ENCODE measurements at regions not wholly inside any gene's neighbourhood (a gene's known extent, or its start where the extent isn't known, plus 50 kb on each side); places are given as distances from the start of the nearest gene placed in this dataset.

GRCh38 chr22:49645257-49645656, 182.4 kb downstream of the BRD1 start (continued):
- TF ChIP-seq ZNF148 (tag by site-specific recombination; IDR thresholded peaks at IDR 0.05; ENCODE audit: borderline replicate concordance) = 0 out of 2 replicates have a peak, but pooled peaks have one; percentile 57
- no peak for TF ChIP-seq ZBTB6 (tag by site-specific recombination; IDR thresholded peaks at IDR 0.05)
- no peak for TF ChIP-seq ZNF558 (tag by site-specific recombination; IDR thresholded peaks at IDR 0.05)
- TF ChIP-seq ZNF596 (tag by site-specific recombination; IDR thresholded peaks at IDR 0.05) = no peak
- TF ChIP-seq ZNF549 (tag by site-specific recombination; IDR thresholded peaks at IDR 0.05) = no peak
- TF ChIP-seq ZNF658 (tag by site-specific recombination; IDR thresholded peaks at IDR 0.05) = peak; percentile 76; the same call in 1 of the 2 replicates
- TF ChIP-seq ZNF548 (tag by site-specific recombination; IDR thresholded peaks at IDR 0.05) = no peak
- TF ChIP-seq ZNF792 (tag by site-specific recombination; IDR thresholded peaks at IDR 0.05) = no peak
- no peak for TF ChIP-seq ZNF239 (tag by site-specific recombination; IDR thresholded peaks at IDR 0.05)
- TF ChIP-seq ZNF416 (tag by site-specific recombination; IDR thresholded peaks at IDR 0.05) = no peak

DNA sequence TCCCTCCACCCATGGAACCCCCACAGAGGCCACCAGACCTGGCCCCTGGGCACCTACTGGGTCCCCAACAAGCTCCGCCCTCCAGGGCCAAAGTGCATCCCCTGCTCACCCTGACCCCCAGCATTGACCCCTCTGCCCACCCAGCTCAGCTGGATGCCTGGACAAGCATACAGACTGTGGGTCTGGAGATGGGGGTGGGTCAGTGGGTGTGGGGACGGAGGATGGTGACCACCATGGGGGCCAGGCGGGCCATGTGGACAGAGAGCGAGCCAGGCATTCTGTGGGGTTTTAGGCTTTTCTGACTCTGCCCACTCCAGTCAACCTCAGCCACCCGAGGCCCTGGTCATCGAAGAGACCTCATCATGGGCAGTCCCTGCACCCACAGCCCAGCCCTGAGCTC, 183.7 kb downstream of the BRD1 start:
- H3K36me3 ChIP-seq (ENCODE audit: control insufficient read depth in 2 of 2, insufficient read depth in 1 of 2, low read length in 2 of 2) = no peaks in the 10 kb centered on the region
- POLR2A ChIA-PET = no interaction called here
- H3K27ac ChIP-seq (ENCODE audit: extremely low read depth, low read depth, low read length) = no peak overlapping the region
- no peak overlapping the region for H3K4me3 ChIP-seq (ENCODE audit: low read depth, low read length)
- no peaks in the 10 kb centered on the region for H3K9me3 ChIP-seq (ENCODE audit: control insufficient read depth, insufficient read depth, low read depth, low read length)
- CTCF ChIA-PET = no interaction called here
- no peaks in the 10 kb centered on the region for H3K4me1 ChIP-seq (ENCODE audit: control insufficient read depth, insufficient read depth, low read length)
- TF ChIP-seq ZNF10 (tag by site-specific recombination; IDR thresholded peaks at IDR 0.05) = no peak
- TF ChIP-seq ZNF354C (tag by site-specific recombination; IDR thresholded peaks at IDR 0.05; ENCODE audit: borderline replicate concordance, low read depth) = no peak
- TF ChIP-seq, protein P1, sequence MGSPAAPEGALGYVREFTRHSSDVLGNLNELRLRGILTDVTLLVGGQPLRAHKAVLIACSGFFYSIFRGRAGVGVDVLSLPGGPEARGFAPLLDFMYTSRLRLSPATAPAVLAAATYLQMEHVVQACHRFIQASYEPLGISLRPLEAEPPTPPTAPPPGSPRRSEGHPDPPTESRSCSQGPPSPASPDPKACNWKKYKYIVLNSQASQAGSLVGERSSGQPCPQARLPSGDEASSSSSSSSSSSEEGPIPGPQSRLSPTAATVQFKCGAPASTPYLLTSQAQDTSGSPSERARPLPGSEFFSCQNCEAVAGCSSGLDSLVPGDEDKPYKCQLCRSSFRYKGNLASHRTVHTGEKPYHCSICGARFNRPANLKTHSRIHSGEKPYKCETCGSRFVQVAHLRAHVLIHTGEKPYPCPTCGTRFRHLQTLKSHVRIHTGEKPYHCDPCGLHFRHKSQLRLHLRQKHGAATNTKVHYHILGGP (tag by site-specific recombination; IDR thresholded peaks at IDR 0.05) = no peak
- TF ChIP-seq ZNF366 (tag by site-specific recombination; conservative IDR thresholded peaks at IDR 0.05) = no peak
- no peak for TF ChIP-seq ZNF423 (tag by site-specific recombination; IDR thresholded peaks at IDR 0.05)
- no peak for TF ChIP-seq ZNF148 (tag by site-specific recombination; IDR thresholded peaks at IDR 0.05; ENCODE audit: borderline replicate concordance)
- no peak for TF ChIP-seq SCRT2 (tag by site-specific recombination; IDR thresholded peaks at IDR 0.05)
- TF ChIP-seq, protein P2, sequence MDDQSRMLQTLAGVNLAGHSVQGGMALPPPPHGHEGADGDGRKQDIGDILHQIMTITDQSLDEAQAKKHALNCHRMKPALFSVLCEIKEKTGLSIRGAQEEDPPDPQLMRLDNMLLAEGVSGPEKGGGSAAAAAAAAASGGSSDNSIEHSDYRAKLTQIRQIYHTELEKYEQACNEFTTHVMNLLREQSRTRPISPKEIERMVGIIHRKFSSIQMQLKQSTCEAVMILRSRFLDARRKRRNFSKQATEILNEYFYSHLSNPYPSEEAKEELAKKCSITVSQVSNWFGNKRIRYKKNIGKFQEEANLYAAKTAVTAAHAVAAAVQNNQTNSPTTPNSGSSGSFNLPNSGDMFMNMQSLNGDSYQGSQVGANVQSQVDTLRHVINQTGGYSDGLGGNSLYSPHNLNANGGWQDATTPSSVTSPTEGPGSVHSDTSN (CRISPR knock-in tag; IDR thresholded peaks at IDR 0.05) = no peak
- TF ChIP-seq, protein P3, sequence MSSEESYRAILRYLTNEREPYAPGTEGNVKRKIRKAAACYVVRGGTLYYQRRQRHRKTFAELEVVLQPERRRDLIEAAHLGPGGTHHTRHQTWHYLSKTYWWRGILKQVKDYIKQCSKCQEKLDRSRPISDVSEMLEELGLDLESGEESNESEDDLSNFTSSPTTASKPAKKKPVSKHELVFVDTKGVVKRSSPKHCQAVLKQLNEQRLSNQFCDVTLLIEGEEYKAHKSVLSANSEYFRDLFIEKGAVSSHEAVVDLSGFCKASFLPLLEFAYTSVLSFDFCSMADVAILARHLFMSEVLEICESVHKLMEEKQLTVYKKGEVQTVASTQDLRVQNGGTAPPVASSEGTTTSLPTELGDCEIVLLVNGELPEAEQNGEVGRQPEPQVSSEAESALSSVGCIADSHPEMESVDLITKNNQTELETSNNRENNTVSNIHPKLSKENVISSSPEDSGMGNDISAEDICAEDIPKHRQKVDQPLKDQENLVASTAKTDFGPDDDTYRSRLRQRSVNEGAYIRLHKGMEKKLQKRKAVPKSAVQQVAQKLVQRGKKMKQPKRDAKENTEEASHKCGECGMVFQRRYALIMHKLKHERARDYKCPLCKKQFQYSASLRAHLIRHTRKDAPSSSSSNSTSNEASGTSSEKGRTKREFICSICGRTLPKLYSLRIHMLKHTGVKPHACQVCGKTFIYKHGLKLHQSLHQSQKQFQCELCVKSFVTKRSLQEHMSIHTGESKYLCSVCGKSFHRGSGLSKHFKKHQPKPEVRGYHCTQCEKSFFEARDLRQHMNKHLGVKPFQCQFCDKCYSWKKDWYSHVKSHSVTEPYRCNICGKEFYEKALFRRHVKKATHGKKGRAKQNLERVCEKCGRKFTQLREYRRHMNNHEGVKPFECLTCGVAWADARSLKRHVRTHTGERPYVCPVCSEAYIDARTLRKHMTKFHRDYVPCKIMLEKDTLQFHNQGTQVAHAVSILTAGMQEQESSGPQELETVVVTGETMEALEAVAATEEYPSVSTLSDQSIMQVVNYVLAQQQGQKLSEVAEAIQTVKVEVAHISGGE (tag by site-specific recombination; conservative IDR thresholded peaks at IDR 0.05; ENCODE audit: low read depth) = no peak
- no peak for TF ChIP-seq SCRT1 (tag by site-specific recombination; IDR thresholded peaks at IDR 0.05; ENCODE audit: borderline replicate concordance)
- no peak for TF ChIP-seq ZNF768 (tag by site-specific recombination; IDR thresholded peaks at IDR 0.05)
- TF ChIP-seq ZEB2 (tag by site-specific recombination; IDR thresholded peaks at IDR 0.05) = no peak
- TF ChIP-seq ZNF114 (tag by site-specific recombination; IDR thresholded peaks at IDR 0.05) = no peak
- TF ChIP-seq ZNF335 (tag by site-specific recombination; conservative IDR thresholded peaks at IDR 0.05) = no peak
- no peak for TF ChIP-seq TRIM28 (IDR thresholded peaks at IDR 0.05; ENCODE audit: borderline replicate concordance, low read length)
- no peak for TF ChIP-seq REPIN1 (tag by site-specific recombination; IDR thresholded peaks at IDR 0.05; ENCODE audit: low read depth)
